Naive B cell (primary cell): ENCODE measurements at regions not wholly inside any gene's neighbourhood (a gene's known extent, or its start where the extent isn't known, plus 50 kb on each side); places are given as distances from the start of the nearest gene placed in this dataset.
"Not testable (repeated sequence)": the region's sequence is repeated elsewhere in the genome, so short reads cannot be mapped to it uniquely, and the experiment has no call there.

Source experiments
- ATAC-seq, 2 donors: fragments of 150-1000 bp; cut with Tn5 transposase; 2 replicates each; pipeline ENCODE4 v1.10.0; 2021; ENCODE audit warnings: low read depth in 2 of 2, mild to moderate bottlenecking in 2 of 2, moderate library complexity in 2 of 2
- DNase-seq: peaks from one replicate; pipeline ENCODE4 v3.0.0; 2022
- H3K27ac Mint-ChIP-seq, 6 donors: one replicate each; pipeline ENCODE4 v1.8.0; 2020 to 2022; ENCODE audit warnings: mild to moderate bottlenecking in 6 of 6, mixed read lengths in 6 of 6, moderate library complexity in 5 of 6, inconsistent platforms in 2 of 6
- H3K27me3 Mint-ChIP-seq, 3 donors: one replicate each; pipeline ENCODE4 v1.8.0; 2021 to 2022; ENCODE audit warnings: mixed read lengths in 3 of 3, mild to moderate bottlenecking in 1 of 3
- H3K36me3 Mint-ChIP-seq, 2 donors: one replicate each; pipeline ENCODE4 v1.8.0; 2020 to 2022; ENCODE audit warnings: mixed read lengths in 2 of 2, inconsistent platforms in 1 of 2, mild to moderate bottlenecking in 1 of 2
- H3K4me1 Mint-ChIP-seq, 3 donors: one replicate each; pipeline ENCODE4 v1.8.0; 2020 to 2022; ENCODE audit warnings: mixed read lengths in 3 of 3, inconsistent platforms in 1 of 3, mild to moderate bottlenecking in 1 of 3, moderate library complexity in 1 of 3
- H3K4me3 Mint-ChIP-seq, 8 donors: one replicate each; pipeline ENCODE4 v1.8.0; 2020 to 2022; ENCODE audit warnings: mild to moderate bottlenecking in 8 of 8, mixed read lengths in 8 of 8, moderate library complexity in 8 of 8, inconsistent platforms in 2 of 8
- H3K9me3 Mint-ChIP-seq, 7 donors: one replicate each; pipeline ENCODE4 v1.8.0; 2020 to 2022; ENCODE audit warnings: mixed read lengths in 7 of 7, mild to moderate bottlenecking in 5 of 7, inconsistent platforms in 2 of 7, moderate library complexity in 1 of 7

DNA sequence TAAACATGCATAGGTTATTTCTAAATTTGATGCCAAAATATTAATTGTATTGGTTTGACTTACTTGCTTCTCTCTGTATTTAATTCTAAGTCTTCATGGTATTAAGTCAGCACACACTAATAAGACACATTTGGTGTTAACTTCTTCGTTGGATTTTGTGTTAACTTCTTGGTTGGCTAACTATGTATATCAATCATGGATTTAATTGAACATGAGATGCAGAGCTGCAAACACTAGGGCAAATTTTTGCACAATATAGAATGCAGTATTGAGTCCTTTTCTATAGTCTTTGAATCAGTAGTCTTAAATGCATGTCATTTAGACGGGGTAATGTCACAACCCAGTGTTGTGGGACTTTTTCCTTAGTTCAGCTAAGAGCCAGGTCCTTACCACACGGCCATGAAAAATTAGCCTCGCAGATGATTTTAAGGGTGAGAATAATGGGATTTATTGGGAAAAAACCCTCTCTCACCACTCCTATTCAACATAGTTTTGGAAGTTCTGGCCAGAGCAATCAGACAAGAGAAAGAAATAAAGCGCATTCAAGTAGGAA lies 142.9 kb upstream of the TRIM24 start:
- Mint-ChIP-seq H3K27me3 (peaks cover 0 to 11% (median 0%) of the 10 kb centered on the region in 3 donors), H3K27ac (no peak overlapping the region), H3K9me3 (peaks cover 0 to 15% (median 9%) of the 10 kb centered on the region in 7 donors), H3K4me3 (no peak overlapping the region), H3K36me3 (no peaks in the 10 kb centered on the region), H3K4me1 (no peaks in the 10 kb centered on the region)
- ATAC-seq, result no peak
- no peak for DNase-seq

- DNase-seq, result no peak
- H3K36me3 Mint-ChIP-seq, result peaks cover 0 to 8% of the 10 kb centered on the region in 2 donors
- no peak overlapping the region for H3K4me3 Mint-ChIP-seq
- H3K4me1 Mint-ChIP-seq, result no peaks in the 10 kb centered on the region
- no peak overlapping the region for H3K27ac Mint-ChIP-seq
- H3K27me3 Mint-ChIP-seq, result peaks cover 0 to 6% (median 0%) of the 10 kb centered on the region in 3 donors
- H3K9me3 Mint-ChIP-seq, result peaks cover 12 to 28% (median 16%) of the 10 kb centered on the region in 7 donors
- no peak for ATAC-seq
Measured at GRCh38 chr7:138324941-138325340, 135.1 kb upstream of the TRIM24 start.

DNA sequence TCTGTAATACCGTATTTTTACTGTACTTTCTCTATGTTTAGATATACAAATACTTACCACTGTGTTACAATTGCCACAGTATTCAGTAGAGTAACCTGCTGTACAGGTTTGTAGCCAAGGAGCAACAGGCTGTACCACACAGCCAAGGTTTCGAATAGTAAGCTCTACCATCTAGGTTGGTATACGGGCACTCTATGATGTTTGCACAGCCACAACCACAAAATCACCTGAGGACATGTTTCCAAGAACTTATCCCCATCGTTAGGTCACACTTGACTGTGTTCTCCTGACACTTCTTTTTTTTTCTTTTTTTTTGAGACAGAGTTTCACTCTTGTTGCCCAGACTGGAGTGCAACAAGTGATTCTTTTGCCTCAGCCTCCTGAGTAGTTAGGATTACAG lies 134.6 kb upstream of the TRIM24 start:
- DNase-seq (no peak), ATAC-seq (no peak)
- H3K27me3 Mint-ChIP-seq, result peaks cover 0 to 6% (median 0%) of the 10 kb centered on the region in 3 donors
- H3K4me1 Mint-ChIP-seq, result no peaks in the 10 kb centered on the region
- no peak overlapping the region for H3K27ac Mint-ChIP-seq
- H3K36me3 Mint-ChIP-seq, result peaks cover 0 to 12% of the 10 kb centered on the region in 2 donors
- H3K4me3 Mint-ChIP-seq, result no peak overlapping the region
- H3K9me3 Mint-ChIP-seq, result peaks cover 14 to 33% (median 19%) of the 10 kb centered on the region in 7 donors

- H3K27ac Mint-ChIP-seq, result no peak overlapping the region
- H3K36me3 Mint-ChIP-seq, result peaks cover 0 to 19% of the 10 kb centered on the region in 2 donors
- no peak for ATAC-seq
- peaks cover 14 to 33% (median 22%) of the 10 kb centered on the region in 7 donors for H3K9me3 Mint-ChIP-seq
- H3K27me3 Mint-ChIP-seq, result peaks cover 0 to 6% (median 0%) of the 10 kb centered on the region in 3 donors
- no peaks in the 10 kb centered on the region for H3K4me1 Mint-ChIP-seq
- DNase-seq, result no peak
- H3K4me3 Mint-ChIP-seq, result no peak overlapping the region
Measured at GRCh38 chr7:138328215-138328614, 131.8 kb upstream of the TRIM24 start.

DNA sequence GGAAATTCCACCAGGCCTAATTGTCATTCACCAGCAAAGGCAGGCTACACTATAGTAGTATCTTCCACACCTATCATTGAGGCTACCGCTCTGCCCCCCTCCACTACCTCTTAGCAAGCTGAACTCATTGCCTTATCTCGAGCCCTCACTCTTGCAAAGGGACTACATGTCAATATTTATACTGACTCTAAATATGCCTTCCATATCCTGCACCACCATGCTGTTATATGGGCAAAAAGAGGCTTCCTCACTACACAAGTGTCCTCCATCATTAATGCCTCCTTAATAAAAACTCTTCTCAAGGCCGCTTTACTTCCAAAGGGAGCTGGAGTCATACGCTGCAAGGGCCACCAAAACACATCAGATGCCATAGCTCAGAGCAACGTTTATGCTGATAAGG lies 127.2 kb upstream of the TRIM24 start:
- ATAC-seq, result not testable (repeated sequence)
- H3K9me3 Mint-ChIP-seq, result peaks cover 21 to 36% (median 29%) of the 10 kb centered on the region in 7 donors

DNA sequence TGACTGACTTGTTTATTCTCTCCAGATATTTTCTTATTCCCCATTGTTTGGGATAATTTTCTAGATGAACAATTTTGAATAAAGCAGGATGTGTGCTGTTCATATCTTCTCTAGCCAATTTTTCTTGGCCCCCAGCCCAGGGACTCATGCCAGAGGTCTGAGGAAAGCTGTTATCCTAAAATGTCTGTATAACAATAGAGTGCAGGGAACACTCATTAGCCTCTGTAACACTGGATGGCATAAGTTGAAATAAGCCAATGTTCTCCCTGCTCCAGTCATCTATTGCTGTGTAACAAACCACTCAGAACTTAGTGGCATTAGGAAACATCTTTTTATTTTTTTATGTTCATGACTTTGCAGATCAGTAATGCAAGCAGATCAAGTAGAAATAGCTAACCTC lies 121.7 kb upstream of the TRIM24 start:
- no peak for ATAC-seq
- no peaks in the 10 kb centered on the region for H3K4me1 Mint-ChIP-seq
- peaks cover 20 to 21% of the 10 kb centered on the region in 2 donors for H3K36me3 Mint-ChIP-seq
- peak overlapping the region in 1 of 8 donors; percentile 4 for H3K4me3 Mint-ChIP-seq
- peaks cover 15 to 74% (median 58%) of the 10 kb centered on the region in 7 donors for H3K9me3 Mint-ChIP-seq
- no peak overlapping the region for H3K27ac Mint-ChIP-seq
- H3K27me3 Mint-ChIP-seq, result peaks cover 0 to 4% (median 0%) of the 10 kb centered on the region in 3 donors
- no peak for DNase-seq

More for the DNA sequence above, 127.2 kb upstream of the TRIM24 start:
- not testable (repeated sequence) for DNase-seq, H3K4me3 Mint-ChIP-seq, H3K27me3 Mint-ChIP-seq, H3K4me1 Mint-ChIP-seq, H3K27ac Mint-ChIP-seq
- H3K36me3 Mint-ChIP-seq, result peaks cover 5 to 19% of the 10 kb centered on the region in 2 donors

DNA sequence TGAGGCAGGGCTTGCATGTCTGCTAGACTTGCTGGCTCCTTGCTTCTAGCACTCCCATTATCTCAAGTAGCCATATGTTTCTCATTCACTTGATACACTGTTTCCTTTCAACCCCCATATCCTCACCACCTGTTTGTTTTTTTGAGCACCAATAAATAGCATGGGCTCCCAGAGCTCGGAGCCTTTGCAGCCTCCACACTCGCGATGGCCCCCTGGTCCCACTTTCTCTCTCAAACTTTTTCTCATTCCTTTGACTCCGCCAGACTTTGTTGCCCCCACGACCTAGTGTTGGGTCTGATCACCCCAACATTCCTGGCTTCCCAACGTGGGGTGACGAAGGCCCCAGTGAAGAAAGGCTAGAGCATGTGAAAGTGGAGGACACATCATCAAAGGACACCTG lies 120.8 kb upstream of the TRIM24 start:
- peak overlapping the region in 2 of 8 donors; percentile 37 to 59 for H3K4me3 Mint-ChIP-seq
- H3K9me3 Mint-ChIP-seq, result peaks cover 14 to 83% (median 65%) of the 10 kb centered on the region in 7 donors
- not testable (repeated sequence) for ATAC-seq, H3K4me1 Mint-ChIP-seq, H3K27ac Mint-ChIP-seq, DNase-seq, H3K27me3 Mint-ChIP-seq
- H3K36me3 Mint-ChIP-seq, result peaks cover 21 to 24% of the 10 kb centered on the region in 2 donors

DNA sequence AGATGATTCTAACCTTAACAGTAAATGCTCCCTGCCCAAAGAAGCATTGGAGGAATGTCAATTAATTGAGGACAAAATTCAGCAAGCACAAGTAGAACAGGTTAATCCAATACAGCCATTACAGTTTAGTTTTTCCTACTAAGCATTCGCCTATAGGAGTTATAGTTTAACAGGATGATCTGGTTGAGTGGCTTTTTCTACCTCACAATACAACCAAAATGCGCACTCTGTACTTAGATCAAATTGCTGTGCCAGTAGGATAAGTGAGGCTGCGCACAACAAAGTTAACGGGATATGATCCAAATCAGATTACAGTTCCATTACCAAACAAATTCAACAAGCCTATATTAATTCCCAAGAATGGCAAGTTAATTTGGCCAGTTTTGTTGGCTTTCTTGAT lies 117.1 kb upstream of the TRIM24 start:
- H3K27me3 Mint-ChIP-seq, result peaks cover 0 to 4% (median 0%) of the 10 kb centered on the region in 3 donors
- H3K27ac Mint-ChIP-seq, result no peak overlapping the region
- H3K4me3 Mint-ChIP-seq, result peak overlapping the region in 1 of 8 donors; percentile 15
- peaks cover 28 to 84% (median 73%) of the 10 kb centered on the region in 7 donors for H3K9me3 Mint-ChIP-seq
- DNase-seq (no peak), ATAC-seq (no peak)
- peaks cover 35 to 40% of the 10 kb centered on the region in 2 donors for H3K36me3 Mint-ChIP-seq
- no peaks in the 10 kb centered on the region for H3K4me1 Mint-ChIP-seq

- H3K9me3 Mint-ChIP-seq, result peaks cover 21 to 69% (median 58%) of the 10 kb centered on the region in 7 donors
- peaks cover 26 to 28% of the 10 kb centered on the region in 2 donors for H3K36me3 Mint-ChIP-seq
- ATAC-seq (no peak), DNase-seq (no peak)
- H3K4me1 Mint-ChIP-seq, result no peaks in the 10 kb centered on the region
- no peak overlapping the region for H3K4me3 Mint-ChIP-seq
- H3K27me3 Mint-ChIP-seq, result no peaks in the 10 kb centered on the region
- no peak overlapping the region for H3K27ac Mint-ChIP-seq
Measured at GRCh38 chr7:138345567-138345966, 114.5 kb upstream of the TRIM24 start.

GRCh38 chr7:138346975-138347374 lies 113.1 kb upstream of the TRIM24 start:
- Mint-ChIP-seq H3K9me3 (peaks cover 21 to 62% (median 54%) of the 10 kb centered on the region in 7 donors), H3K27me3 (no peaks in the 10 kb centered on the region)
- ATAC-seq, result no peak

DNA sequence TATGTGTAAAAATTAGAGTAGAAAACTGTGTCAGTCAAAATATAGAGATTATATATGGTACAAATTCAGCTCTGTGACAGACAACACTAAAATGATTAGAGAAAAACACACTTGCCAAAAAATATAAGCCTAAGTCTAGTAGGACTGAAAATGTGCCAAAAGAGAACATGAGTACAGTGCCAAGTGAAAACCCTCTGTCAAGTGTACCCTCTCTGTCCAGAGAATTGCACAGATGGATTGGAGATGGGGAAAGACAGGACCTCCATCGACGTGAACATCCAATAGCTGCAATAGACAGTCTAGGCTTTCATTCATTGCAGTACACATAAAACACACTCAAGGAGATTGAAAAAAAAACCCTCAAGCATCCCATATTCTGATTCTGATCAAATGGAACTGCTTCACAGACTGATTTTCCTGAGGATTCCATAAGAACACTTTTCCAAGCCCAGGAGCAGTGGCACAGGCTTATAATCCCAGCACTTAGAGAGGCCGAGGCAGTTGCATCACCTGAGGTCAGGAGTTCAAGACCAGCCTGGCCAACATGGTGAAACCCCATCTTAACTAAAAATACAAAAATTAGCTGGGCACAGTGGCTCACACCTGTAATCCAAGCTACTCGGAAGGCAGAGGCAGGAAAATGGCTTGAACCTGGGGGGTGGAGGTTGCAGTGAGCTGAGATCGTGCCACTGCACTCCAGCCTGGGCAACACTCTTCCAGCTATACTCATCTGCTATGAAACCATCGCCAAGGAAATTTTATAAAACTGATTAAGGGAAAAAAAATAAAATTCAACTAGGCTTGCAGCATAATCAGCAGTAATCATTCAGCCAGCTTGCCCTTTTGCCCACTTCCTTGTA lies 110.0 kb upstream of the TRIM24 start:
- H3K27ac Mint-ChIP-seq, result no peak overlapping the region
- no peak overlapping the region for H3K4me3 Mint-ChIP-seq
- no peak for DNase-seq
- H3K4me1 Mint-ChIP-seq, result no peaks in the 10 kb centered on the region
- peaks cover 10 to 11% of the 10 kb centered on the region in 2 donors for H3K36me3 Mint-ChIP-seq
- H3K9me3 Mint-ChIP-seq, result peaks cover 16 to 36% (median 31%) of the 10 kb centered on the region in 7 donors
- no peak for ATAC-seq
- no peaks in the 10 kb centered on the region for H3K27me3 Mint-ChIP-seq

More at GRCh38 chr7:138346975-138347374, 113.1 kb upstream of the TRIM24 start:
- no peak overlapping the region for H3K4me3 Mint-ChIP-seq
- no peaks in the 10 kb centered on the region for H3K4me1 Mint-ChIP-seq
- H3K27ac Mint-ChIP-seq, result no peak overlapping the region
- H3K36me3 Mint-ChIP-seq, result peaks cover 20 to 22% of the 10 kb centered on the region in 2 donors
- DNase-seq, result no peak

- Mint-ChIP-seq H3K36me3 (peaks cover 5 to 7% of the 10 kb centered on the region in 2 donors), H3K9me3 (peaks cover 16 to 29% (median 24%) of the 10 kb centered on the region in 7 donors), H3K27me3 (no peaks in the 10 kb centered on the region), H3K4me3 (no peak overlapping the region), H3K27ac (peak overlapping the region in 2 of 6 donors; percentile 15 to 71), H3K4me1 (no peaks in the 10 kb centered on the region)
- ATAC-seq (no peak), DNase-seq (no peak)
Measured at GRCh38 chr7:138350701-138351357, 109.2 kb upstream of the TRIM24 start.
